ENCODE measurements at regions not wholly inside any gene's neighbourhood (a gene's known extent, or its start where the extent isn't known, plus 50 kb on each side); places are given as distances from the start of the nearest gene placed in this dataset.
"Not testable (repeated sequence)": the region's sequence is repeated elsewhere in the genome, so short reads cannot be mapped to it uniquely, and the experiment has no call there.

GRCh38 chr4:147101678-147102077 lies 156.0 kb upstream of the TTC29 start:
- TF ChIP-seq POLR2A (IDR thresholded peaks at IDR 0.05; ENCODE audit: low read length) (no peak), GATA1 (IDR thresholded peaks at IDR 0.05; ENCODE audit: low read depth, low read length) (no peak)
- no peak for DNase-seq

- DNase-seq, result no peak
- no peak for TF ChIP-seq GATA1 (IDR thresholded peaks at IDR 0.05; ENCODE audit: low read depth, low read length)
- no peak for TF ChIP-seq POLR2A (IDR thresholded peaks at IDR 0.05; ENCODE audit: low read length)
These were observed 156.9 kb upstream of the TTC29 start for GRCh38 chr4:147102596-147102995.

- no peak for DNase-seq
These were observed 157.8 kb upstream of the TTC29 start for GRCh38 chr4:147103403-147103946.

GRCh38 chr4:147104768-147105167 lies 159.1 kb upstream of the TTC29 start:
- DNase-seq, result no peak
- TF ChIP-seq GATA1 (IDR thresholded peaks at IDR 0.05; ENCODE audit: low read depth, low read length) (no peak), POLR2A (IDR thresholded peaks at IDR 0.05; ENCODE audit: low read length) (no peak)

More at GRCh38 chr4:147103403-147103946, 157.8 kb upstream of the TTC29 start:
- TF ChIP-seq POLR2A (IDR thresholded peaks at IDR 0.05; ENCODE audit: low read length) (no peak), GATA1 (IDR thresholded peaks at IDR 0.05; ENCODE audit: low read depth, low read length) (no peak)

- DNase-seq, result no peak
- no peak for TF ChIP-seq POLR2A (IDR thresholded peaks at IDR 0.05; ENCODE audit: low read length)
- no peak for TF ChIP-seq GATA1 (IDR thresholded peaks at IDR 0.05; ENCODE audit: low read depth, low read length)
These were observed 162.7 kb upstream of the TTC29 start for GRCh38 chr4:147108409-147108808.

GRCh38 chr4:147109800-147110199 lies 164.1 kb upstream of the TTC29 start:
- DNase-seq, result no peak
- TF ChIP-seq POLR2A (IDR thresholded peaks at IDR 0.05; ENCODE audit: low read length) (no peak), GATA1 (IDR thresholded peaks at IDR 0.05; ENCODE audit: low read depth, low read length) (no peak)

GRCh38 chr4:147110473-147111367 lies 165.1 kb upstream of the TTC29 start:
- no peak for DNase-seq
- TF ChIP-seq GATA1 (IDR thresholded peaks at IDR 0.05; ENCODE audit: low read depth, low read length) (no peak), POLR2A (IDR thresholded peaks at IDR 0.05; ENCODE audit: low read length) (no peak)

- DNase-seq, result not testable (repeated sequence)
These were observed 166.5 kb upstream of the TTC29 start for GRCh38 chr4:147112196-147112595.

- DNase-seq, result no peak
- no peak for TF ChIP-seq POLR2A (IDR thresholded peaks at IDR 0.05; ENCODE audit: low read length)
- TF ChIP-seq GATA1 (IDR thresholded peaks at IDR 0.05; ENCODE audit: low read depth, low read length), result no peak
These were observed 171.8 kb upstream of the TTC29 start for GRCh38 chr4:147117431-147117830.

- no peak for DNase-seq
- TF ChIP-seq GATA1 (IDR thresholded peaks at IDR 0.05; ENCODE audit: low read depth, low read length) (no peak), POLR2A (IDR thresholded peaks at IDR 0.05; ENCODE audit: low read length) (no peak)
These were observed 172.9 kb upstream of the TTC29 start for GRCh38 chr4:147118528-147118927.

- TF ChIP-seq POLR2A (IDR thresholded peaks at IDR 0.05; ENCODE audit: low read length) (no peak), GATA1 (IDR thresholded peaks at IDR 0.05; ENCODE audit: low read depth, low read length) (no peak)
- DNase-seq, result no peak
These were observed 177.0 kb upstream of the TTC29 start for GRCh38 chr4:147122685-147123084.

GRCh38 chr4:147123146-147123545 lies 177.5 kb upstream of the TTC29 start:
- DNase-seq, result no peak
- TF ChIP-seq POLR2A (IDR thresholded peaks at IDR 0.05; ENCODE audit: low read length), result no peak
- TF ChIP-seq GATA1 (IDR thresholded peaks at IDR 0.05; ENCODE audit: low read depth, low read length), result no peak

GRCh38 chr4:147128787-147129186 lies 183.1 kb upstream of the TTC29 start:
- no peak for DNase-seq
- TF ChIP-seq GATA1 (IDR thresholded peaks at IDR 0.05; ENCODE audit: low read depth, low read length) (no peak), POLR2A (IDR thresholded peaks at IDR 0.05; ENCODE audit: low read length) (no peak)

GRCh38 chr4:147129687-147130086 lies 184.0 kb upstream of the TTC29 start:
- no peak for TF ChIP-seq POLR2A (IDR thresholded peaks at IDR 0.05; ENCODE audit: low read length)
- no peak for TF ChIP-seq GATA1 (IDR thresholded peaks at IDR 0.05; ENCODE audit: low read depth, low read length)
- DNase-seq, result no peak

Measured in erythroblast (primary cell).